HG02571 (cell line): ENCODE measurements at regions not wholly inside any gene's neighbourhood (a gene's known extent, or its start where the extent isn't known, plus 50 kb on each side); places are given as distances from the start of the nearest gene placed in this dataset.
A peak's percentile ranks its signal among the peaks of the same experiment; 100 is the strongest.
"Not testable (repeated sequence)": the region's sequence is repeated elsewhere in the genome, so short reads cannot be mapped to it uniquely, and the experiment has no call there.

ENCODE experiments used
- ATAC-seq: cut with Tn5 transposase; IDR thresholded peaks from one replicate; pipeline ENCODE4 v1.9.1; 2021; ENCODE audit warnings: mild to moderate bottlenecking, moderate library complexity; ENCODE audit not compliant: unreplicated experiment

GRCh38 chr3:106071306-106071705 is 202.5 kb upstream of the CBLB start:
- ATAC-seq: no peak

- ATAC-seq: not testable (repeated sequence)
Measured at GRCh38 chr3:106072596-106072995, 203.8 kb upstream of the CBLB start.

DNA sequence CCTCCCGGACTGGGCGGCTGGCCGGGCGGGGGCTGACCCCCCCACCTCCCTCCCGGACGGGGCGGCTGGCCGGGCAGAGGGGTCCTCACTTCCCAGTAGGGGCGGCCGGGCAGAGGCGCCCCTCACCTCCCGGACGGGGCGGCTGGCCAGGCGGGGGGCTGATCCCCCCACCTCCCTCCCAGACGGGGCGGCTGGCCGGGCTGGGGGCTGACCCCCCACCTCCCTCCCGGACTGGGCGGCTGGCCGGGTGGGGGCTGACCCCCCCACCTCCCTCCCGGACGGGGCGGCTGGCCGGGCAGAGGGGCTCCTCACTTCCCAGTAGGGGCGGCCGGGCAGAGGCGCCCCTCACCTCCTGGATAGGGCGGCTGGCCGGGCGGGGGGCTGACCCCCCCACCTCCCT is 205.0 kb upstream of the CBLB start:
- ATAC-seq: not testable (repeated sequence)

DNA sequence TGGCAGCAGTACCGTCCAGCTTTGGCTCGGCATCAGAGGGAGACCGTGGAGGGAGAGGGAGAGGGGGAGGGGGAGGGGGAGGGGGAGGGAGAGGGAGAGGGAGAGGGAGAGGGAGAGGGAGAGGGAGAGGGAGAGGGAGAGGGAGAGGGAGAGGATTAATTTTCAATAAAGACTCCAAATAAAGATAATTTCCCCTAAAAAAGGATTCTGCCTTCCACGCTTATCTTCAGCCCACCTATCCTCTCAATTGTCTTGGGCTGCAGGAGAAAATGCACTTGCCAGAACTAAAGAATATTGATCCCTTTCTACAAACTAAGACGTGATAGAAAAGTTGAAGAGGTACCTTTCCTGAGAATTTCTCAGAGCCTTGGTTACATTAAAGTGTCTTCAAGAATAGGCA is 206.9 kb upstream of the CBLB start:
- ATAC-seq: not testable (repeated sequence)

- no peak for ATAC-seq
Measured at GRCh38 chr3:106078635-106079034, 209.8 kb upstream of the CBLB start.

DNA sequence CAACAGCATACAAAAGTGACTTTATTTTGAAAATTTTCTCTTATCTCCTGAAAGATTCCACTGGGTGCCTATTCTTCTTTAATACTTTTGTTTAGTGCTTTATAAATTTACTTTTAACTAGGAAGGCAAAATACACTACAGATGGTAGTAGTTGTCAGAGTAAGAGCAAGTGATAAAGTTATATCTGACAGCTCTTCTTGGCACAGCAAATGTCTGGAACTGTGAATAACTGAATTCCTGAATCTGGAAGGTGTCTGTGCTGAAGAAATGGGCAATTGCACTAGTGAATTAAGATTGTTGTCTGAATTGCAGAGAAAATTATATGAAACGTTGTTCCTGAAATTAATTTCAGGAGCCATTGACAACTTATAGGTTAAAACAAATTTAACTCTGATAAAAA is 213.8 kb upstream of the CBLB start:
- ATAC-seq: no peak

DNA sequence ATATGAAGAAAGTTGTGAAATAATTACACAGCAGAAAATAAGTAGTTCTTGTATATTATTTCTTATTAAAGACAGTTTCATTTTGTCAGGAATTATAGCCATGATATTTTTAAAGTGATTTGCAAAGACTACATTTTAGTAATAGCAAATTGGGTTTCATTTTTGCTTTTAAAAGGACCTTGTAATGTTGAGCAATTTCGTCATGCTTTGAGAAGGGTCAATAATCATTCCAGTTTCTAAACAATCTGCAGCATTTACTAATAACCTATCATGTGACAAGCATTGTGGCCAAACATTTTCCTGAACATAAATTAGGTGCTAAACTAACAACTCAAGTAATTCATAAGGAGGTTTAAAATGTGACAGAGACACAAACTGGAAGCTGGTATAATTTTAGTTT is 214.4 kb upstream of the CBLB start:
- ATAC-seq: peak; percentile 70

DNA sequence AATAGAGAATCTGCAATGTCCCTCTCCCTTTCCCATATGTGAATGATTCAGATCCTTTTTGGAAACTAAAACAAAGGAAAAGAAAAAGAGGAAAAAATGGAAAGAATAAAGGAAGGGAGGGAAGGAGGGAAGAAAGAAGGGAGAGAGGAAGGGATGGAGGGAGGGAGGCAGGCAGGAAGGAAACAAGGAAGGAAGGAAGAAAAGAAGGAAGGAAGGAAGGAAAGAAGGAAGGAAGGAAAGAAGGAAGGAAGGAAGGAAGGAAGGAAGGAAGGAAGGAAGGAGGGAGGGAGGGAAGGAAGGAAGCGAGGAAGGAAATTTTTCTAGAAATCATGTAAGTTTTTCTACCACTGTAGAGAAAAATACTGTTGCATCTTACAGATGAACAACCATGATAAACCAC is 215.0 kb upstream of the CBLB start:
- ATAC-seq: no peak

- no peak for ATAC-seq
Measured at GRCh38 chr3:106086038-106086437, 217.2 kb upstream of the CBLB start.

DNA sequence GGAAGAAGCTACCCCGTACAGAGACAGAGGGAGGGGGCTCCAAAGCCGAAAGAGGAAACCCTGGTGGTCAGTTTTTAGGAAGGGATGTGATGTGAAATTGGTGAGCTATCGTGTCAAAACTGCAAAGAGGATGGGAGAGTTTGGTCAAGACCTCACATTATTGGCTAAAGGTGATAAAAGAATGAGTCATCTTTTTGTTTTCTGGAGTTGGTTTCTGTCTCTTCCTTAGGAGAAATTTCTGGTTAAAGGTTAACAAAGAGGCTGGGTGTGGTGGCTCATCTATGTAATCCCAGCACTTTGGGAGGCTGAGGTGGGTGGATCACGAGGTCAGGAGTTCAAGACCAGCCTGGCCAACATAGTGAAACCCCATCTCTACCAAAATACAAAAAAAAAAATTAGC is 217.8 kb upstream of the CBLB start:
- ATAC-seq: no peak

- ATAC-seq: no peak
Measured at GRCh38 chr3:106088304-106088703, 219.5 kb upstream of the CBLB start.

DNA sequence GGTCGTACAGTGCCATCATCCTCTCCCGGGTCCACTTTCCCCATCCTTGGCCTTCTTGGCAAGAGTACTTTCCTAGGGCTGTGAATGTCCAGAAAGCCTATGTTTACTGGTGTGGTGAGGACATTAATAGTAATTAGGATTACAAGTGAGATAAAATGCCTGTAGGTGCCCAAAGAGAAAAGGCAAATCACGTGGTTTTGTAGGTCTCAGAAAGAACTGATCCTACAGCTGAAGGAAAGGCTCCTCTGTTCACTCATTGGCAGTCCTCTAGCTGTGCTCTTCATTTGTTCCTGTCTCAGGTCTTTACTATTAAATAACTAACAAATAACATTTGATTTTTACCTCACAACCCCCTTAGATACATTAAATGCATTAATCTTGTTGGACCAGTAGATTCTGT is 220.1 kb upstream of the CBLB start:
- ATAC-seq: no peak

GRCh38 chr3:106089806-106090205 is 221.0 kb upstream of the CBLB start:
- ATAC-seq: no peak

DNA sequence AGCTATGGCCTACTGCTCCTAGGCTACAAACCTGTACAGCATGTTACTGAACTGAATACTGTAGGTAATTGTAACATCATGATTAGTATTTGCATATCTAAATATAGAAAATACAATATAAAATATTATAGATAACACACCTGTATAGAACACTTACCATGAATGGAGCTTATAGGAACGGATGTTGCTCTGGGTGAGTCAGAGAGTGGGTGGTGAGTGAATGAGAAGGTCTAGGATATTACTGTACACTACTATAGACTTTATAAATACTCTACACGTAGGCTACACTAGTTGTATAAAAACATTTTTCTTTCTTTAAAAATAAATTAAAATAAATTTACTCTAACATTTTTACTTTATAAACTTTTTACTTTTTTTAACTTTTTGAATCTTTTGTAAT is 224.0 kb upstream of the CBLB start:
- no peak for ATAC-seq

DNA sequence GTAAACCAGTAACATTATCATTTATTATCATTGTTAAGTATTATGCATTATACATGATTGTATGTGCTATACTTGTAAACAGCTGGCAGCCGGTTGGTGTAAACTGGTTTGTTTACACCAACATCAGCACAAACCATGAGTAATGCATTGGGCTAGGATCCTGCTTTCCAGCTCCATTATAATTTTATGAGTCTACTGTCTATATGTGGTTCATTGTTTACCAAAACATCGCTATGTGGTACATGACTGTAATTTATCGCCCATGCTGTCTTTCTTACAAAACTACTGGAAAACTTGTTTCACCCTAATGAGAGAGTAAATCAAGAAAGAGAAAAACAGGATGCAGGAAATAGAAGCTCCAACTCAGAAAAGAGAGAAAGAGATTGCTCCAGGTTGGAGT is 224.8 kb upstream of the CBLB start:
- ATAC-seq: no peak

DNA sequence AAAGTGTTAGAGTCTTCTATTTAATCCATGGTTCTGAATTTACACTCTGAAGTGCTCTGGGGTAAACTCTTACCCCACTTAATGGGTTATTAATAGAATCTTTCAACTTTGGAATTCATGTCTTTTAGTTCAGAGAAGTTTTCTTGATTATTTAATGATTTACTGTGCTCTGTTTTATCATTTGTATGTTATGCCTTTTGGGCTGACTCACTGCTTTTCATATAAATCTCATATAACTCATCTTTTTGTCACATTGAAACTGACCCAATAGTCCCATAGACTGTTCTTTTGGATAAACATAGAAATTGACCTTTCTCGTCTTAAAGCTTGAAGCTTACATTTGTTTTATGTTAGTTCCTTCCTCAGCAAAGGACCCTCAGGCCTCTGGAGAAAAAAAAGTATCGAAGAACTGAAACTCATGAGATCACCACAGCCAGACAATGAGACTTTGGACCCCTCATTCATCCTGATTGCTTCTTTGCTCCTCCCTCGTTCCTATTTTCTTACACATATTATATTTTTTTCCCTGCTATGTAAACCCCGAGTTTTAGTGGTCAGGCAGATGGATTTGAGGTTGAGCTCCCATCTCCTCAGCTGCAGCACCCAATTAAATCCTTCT is 229.1 kb upstream of the CBLB start:
- no peak for ATAC-seq

DNA sequence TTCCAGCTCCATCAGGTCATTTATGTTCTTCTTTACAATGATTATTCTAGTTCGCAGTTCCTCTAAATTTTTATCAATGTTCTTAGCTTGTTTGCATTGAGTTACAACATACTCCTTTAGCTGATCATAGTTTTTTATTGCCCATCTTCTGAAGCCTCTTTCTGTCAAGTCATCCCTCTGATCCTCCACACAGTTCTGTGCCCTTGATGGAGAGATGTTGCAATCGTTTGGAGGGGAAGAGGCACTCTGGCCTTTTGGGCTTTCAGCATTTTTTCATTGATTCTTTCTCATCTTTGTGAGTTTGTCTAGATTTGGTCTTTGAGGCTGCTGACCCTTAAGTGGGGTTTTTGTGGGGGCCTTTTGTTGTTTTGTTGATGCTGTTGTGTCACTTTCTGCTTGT is 234.6 kb upstream of the CBLB start:
- ATAC-seq: no peak

DNA sequence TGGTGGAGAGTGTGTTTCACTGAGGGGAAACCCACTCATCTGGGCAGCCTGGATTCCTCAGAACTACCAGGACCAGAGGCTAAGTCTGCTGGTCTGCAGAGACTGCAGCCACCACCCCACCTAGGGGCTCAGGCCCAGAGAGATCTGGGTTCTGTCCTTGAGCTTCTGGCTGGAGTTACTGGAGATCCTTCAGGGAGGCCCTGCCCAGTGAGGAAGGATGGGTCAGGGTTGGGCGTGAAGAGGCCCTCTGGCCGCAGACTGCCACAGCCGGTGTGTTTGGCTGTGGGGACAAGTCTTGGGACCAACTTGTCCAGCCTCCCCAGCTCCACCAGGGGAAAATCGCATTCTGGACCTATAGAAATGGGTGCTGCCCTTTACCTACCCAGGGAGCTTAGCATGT is 235.3 kb upstream of the CBLB start:
- no peak for ATAC-seq

- ATAC-seq: no peak
Measured at GRCh38 chr3:106108925-106109324, 240.1 kb upstream of the CBLB start.

DNA sequence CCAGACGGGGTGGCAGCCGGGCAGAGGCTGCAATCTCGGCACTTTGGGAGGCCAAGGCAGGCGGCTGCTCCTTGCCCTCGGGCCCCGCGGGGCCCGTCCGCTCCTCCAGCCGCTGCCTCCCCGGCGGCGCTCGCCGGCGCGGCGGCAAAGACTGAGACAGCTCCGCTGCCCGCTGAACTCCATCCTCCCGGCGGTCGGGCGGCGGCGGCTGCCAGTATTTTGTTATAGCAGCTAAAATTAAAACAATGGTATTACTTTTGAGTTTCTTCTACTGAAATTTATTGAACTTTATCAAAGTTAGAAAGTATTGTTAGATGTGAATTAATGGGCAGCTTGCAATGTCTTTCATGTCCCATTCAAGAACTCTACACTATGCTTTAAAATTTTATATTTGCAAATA is 243.7 kb upstream of the CBLB start:
- not testable (repeated sequence) for ATAC-seq

DNA sequence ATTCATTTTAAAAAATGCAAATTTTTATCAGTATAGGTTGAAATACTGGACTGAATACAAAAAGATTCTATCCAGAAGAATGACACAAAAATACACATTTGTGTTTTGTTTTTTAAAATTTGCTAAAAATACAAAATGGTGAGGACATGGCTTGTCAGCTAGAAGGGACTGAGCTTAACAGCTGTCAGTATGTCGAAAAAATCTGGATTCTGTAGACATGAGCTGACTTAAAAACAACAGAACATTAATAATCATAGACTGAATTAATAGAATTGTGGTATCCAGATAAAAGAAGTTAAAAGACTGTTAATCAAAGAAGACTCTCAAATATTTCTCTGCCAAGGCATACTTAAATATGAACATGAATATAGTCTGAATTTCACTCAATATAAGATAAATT is 244.9 kb upstream of the CBLB start:
- no peak for ATAC-seq

GRCh38 chr3:106114220-106114619 is 245.4 kb upstream of the CBLB start:
- no peak for ATAC-seq

DNA sequence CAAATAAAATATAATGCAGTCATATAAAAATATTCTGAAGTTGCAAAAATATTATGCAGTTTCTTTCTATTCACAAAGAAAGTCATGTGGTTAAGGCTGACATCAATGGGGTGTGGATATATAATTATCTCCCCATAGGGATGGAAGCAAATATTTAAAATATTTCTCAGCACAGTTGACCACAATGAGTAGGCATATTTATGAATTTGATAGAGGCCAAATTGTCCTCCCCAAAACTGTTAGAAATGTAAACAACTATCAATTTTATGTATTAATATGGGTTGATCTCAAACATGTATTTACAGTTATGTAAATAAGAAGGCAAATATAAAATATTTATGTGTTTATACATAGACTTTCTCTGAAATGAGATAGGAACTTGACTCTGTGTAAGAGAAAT is 246.0 kb upstream of the CBLB start:
- no peak for ATAC-seq

GRCh38 chr3:106115557-106115956 is 246.7 kb upstream of the CBLB start:
- ATAC-seq: no peak
